KMS-11 (cell line): ENCODE measurements at regions not wholly inside any gene's neighbourhood (a gene's known extent, or its start where the extent isn't known, plus 50 kb on each side); places are given as distances from the start of the nearest gene placed in this dataset.

Source experiments
- H2AFZ ChIP-seq: fragments of 200-600 bp; sonication (generic); 2 replicates; pipeline ENCODE4 v1.6.1; 2016; ENCODE audit warnings: antibody characterized with exemption, mixed run types, low read depth
- H3K27ac ChIP-seq: fragments of 200-600 bp; sonication (generic); 2 replicates; pipeline ENCODE4 v1.6.1; 2016; ENCODE audit warnings: mild to moderate bottlenecking, mixed run types
- H3K27me3 ChIP-seq: fragments of 200-600 bp; sonication (generic); 2 replicates; pipeline ENCODE4 v1.6.1; 2017; ENCODE audit warnings: mild to moderate bottlenecking, low read depth, mixed run types, moderate library complexity; ENCODE audit not compliant: insufficient read depth
- H3K36me3 ChIP-seq: fragments of 200-600 bp; sonication (generic); 2 replicates; pipeline ENCODE4 v1.6.1; 2017; ENCODE audit warnings: mild to moderate bottlenecking, mixed run types; ENCODE audit not compliant: insufficient read depth
- H3K4me1 ChIP-seq: fragments of 200-600 bp; sonication (generic); 2 replicates; pipeline ENCODE4 v1.6.1; 2016; ENCODE audit warnings: mild to moderate bottlenecking, low read depth, mixed run types; ENCODE audit not compliant: poor library complexity, severe bottlenecking
- H3K4me2 ChIP-seq: fragments of 200-600 bp; sonication (generic); 2 replicates; pipeline ENCODE4 v1.7.0; 2016; ENCODE audit warnings: mild to moderate bottlenecking, mixed run types
- H3K4me3 ChIP-seq: fragments of 200-600 bp; sonication (generic); IDR thresholded peaks from 2 replicates; pipeline ENCODE4 v1.6.1; 2017; ENCODE audit warnings: low read depth, low read length, mixed read lengths; ENCODE audit not compliant: insufficient read depth
- H3K79me2 ChIP-seq: fragments of 200-600 bp; sonication (generic); 2 replicates; pipeline ENCODE4 v1.6.1; 2016; ENCODE audit warnings: low read depth, mixed run types; ENCODE audit not compliant: insufficient read depth
- H3K9ac ChIP-seq: fragments of 200-600 bp; sonication (generic); 2 replicates; pipeline ENCODE4 v1.6.1; 2016; ENCODE audit warnings: mild to moderate bottlenecking, mixed run types
- H4K20me1 ChIP-seq: fragments of 200-600 bp; sonication (generic); 2 replicates; pipeline ENCODE4 v1.6.1; 2016; ENCODE audit warnings: mild to moderate bottlenecking, mixed run types; ENCODE audit not compliant: insufficient read depth
- CTCF ChIP-seq: fragments of 200-600 bp; sonication (generic); conservative IDR thresholded peaks from 2 replicates; pipeline ENCODE4 v1.6.1; 2017; ENCODE audit warnings: low read depth, mild to moderate bottlenecking, antibody characterized with exemption, low read length, moderate library complexity, mixed read lengths

GRCh38 chr6:25046942-25047341 lies 111.2 kb upstream of the RIPOR2 start:
- Histone ChIP-seq H3K27ac (no peak overlapping the region), H3K4me1 (no peaks in the 10 kb centered on the region), H4K20me1 (no peaks in the 10 kb centered on the region), H3K36me3 (no peaks in the 10 kb centered on the region), H3K27me3 (no peaks in the 10 kb centered on the region), H2AFZ (no peak overlapping the region), H3K79me2 (no peaks in the 10 kb centered on the region), H3K4me2 (no peak overlapping the region), H3K4me3 (no peak overlapping the region), H3K9ac (no peak overlapping the region)
- TF ChIP-seq CTCF = no peak

DNA sequence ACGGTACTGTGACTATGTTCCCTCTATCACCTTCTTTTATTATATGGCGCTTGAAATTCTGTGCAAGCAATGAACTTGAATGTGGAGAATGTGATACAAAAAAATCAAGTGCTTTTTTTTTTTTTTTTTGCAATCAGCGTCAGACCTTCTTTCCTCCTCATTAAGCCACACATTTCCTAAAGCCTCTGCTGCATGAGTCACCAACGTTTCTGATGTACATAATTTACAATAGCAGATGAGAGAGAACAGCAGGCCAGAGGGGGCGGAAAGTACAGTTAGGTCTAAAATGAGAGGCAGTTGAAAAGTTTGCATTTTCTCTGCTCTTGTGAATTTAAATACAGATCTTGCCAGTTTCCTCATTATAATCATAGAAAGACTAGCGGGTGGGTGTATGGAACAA lies 114.6 kb upstream of the RIPOR2 start:
- no peak overlapping the region for H2AFZ ChIP-seq
- H3K27ac ChIP-seq = no peak overlapping the region
- no peaks in the 10 kb centered on the region for H3K79me2 ChIP-seq
- H3K4me1 ChIP-seq = no peaks in the 10 kb centered on the region
- no peaks in the 10 kb centered on the region for H3K36me3 ChIP-seq
- no peaks in the 10 kb centered on the region for H4K20me1 ChIP-seq
- H3K9ac ChIP-seq = no peak overlapping the region
- TF ChIP-seq CTCF = no peak
- H3K4me2 ChIP-seq = no peak overlapping the region
- no peak overlapping the region for H3K4me3 ChIP-seq
- no peaks in the 10 kb centered on the region for H3K27me3 ChIP-seq

GRCh38 chr6:25051083-25051482 lies 115.3 kb upstream of the RIPOR2 start:
- no peaks in the 10 kb centered on the region for H3K4me1 ChIP-seq
- no peak overlapping the region for H2AFZ ChIP-seq
- H3K27ac ChIP-seq = no peak overlapping the region
- no peak for TF ChIP-seq CTCF
- no peak overlapping the region for H3K9ac ChIP-seq
- no peaks in the 10 kb centered on the region for H3K79me2 ChIP-seq
- H3K4me2 ChIP-seq = no peak overlapping the region
- no peaks in the 10 kb centered on the region for H3K36me3 ChIP-seq
- no peaks in the 10 kb centered on the region for H3K27me3 ChIP-seq
- H4K20me1 ChIP-seq = no peaks in the 10 kb centered on the region
- no peak overlapping the region for H3K4me3 ChIP-seq

DNA sequence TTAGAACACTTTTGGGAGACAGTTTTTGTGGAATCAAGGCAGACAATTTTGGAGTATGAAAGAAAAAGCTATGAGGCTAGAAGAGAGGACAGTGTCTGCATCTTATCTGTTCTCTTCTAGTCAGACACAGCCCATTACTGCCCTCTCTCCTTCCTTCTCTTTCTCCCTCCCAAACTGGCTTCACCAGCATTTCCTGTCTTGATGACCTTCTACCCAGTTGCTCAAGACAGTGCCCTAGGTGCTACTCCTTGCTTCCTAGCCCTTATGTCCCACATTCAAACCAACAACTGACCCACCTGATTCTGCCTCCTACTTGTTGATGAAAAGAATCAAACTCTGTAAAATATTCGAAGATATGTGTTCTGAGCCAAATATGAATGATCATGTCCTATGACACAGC lies 116.4 kb upstream of the RIPOR2 start:
- H3K27ac ChIP-seq = no peak overlapping the region
- no peak overlapping the region for H3K9ac ChIP-seq
- no peaks in the 10 kb centered on the region for H3K4me1 ChIP-seq
- no peaks in the 10 kb centered on the region for H3K27me3 ChIP-seq
- H2AFZ ChIP-seq = no peak overlapping the region
- H4K20me1 ChIP-seq = no peaks in the 10 kb centered on the region
- H3K36me3 ChIP-seq = no peaks in the 10 kb centered on the region
- H3K79me2 ChIP-seq = no peaks in the 10 kb centered on the region
- H3K4me3 ChIP-seq = no peak overlapping the region
- H3K4me2 ChIP-seq = no peak overlapping the region
- TF ChIP-seq CTCF = no peak
